Mucosa of rectum (tissue), 2 donors: ENCODE measurements at regions not wholly inside any gene's neighbourhood (a gene's known extent, or its start where the extent isn't known, plus 50 kb on each side); places are given as distances from the start of the nearest gene placed in this dataset.

ENCODE experiments used
- H3K27ac ChIP-seq, 2 donors: one replicate each; pipeline ENCODE4 v1.7.0; 2013; ENCODE audit warnings: inconsistent platforms in 2 of 2, low read depth in 2 of 2, low read length in 2 of 2
- H3K27me3 ChIP-seq, 2 donors: one replicate each; pipeline ENCODE4 v1.7.0; 2013; ENCODE audit warnings: low read length in 2 of 2; ENCODE audit not compliant: control insufficient read depth in 2 of 2, insufficient read depth in 2 of 2
- H3K36me3 ChIP-seq, 2 donors: one replicate each; pipeline ENCODE4 v1.7.0; 2013; ENCODE audit warnings: low read length in 2 of 2; ENCODE audit not compliant: control insufficient read depth in 2 of 2, insufficient read depth in 2 of 2
- H3K4me1 ChIP-seq, 2 donors: one replicate each; pipeline ENCODE4 v1.7.0; 2013; ENCODE audit warnings: low read length in 2 of 2, mild to moderate bottlenecking in 1 of 2; ENCODE audit not compliant: control insufficient read depth in 2 of 2, insufficient read depth in 2 of 2
- H3K4me3 ChIP-seq, 2 donors: one replicate each; pipeline ENCODE4 v1.7.0; 2013; ENCODE audit warnings: low read length in 2 of 2
- H3K9ac ChIP-seq, 2 donors: one replicate each; pipeline ENCODE4 v1.7.0; 2013; ENCODE audit warnings: low read length in 2 of 2, low read depth in 1 of 2, mild to moderate bottlenecking in 1 of 2
- H3K9me3 ChIP-seq, 2 donors: one replicate each; pipeline ENCODE4 v1.7.0; 2013; ENCODE audit warnings: low read length in 2 of 2; ENCODE audit not compliant: control insufficient read depth in 2 of 2
- donor health status: healthy.
- donor health status: Normal muscosa, but diverticular disease.

GRCh38 chr2:185074156-185074555 is 475.8 kb downstream of the ZNF804A start:
- Histone ChIP-seq H3K4me1 (no peaks in the 10 kb centered on the region), H3K9me3 (no peaks in the 10 kb centered on the region), H3K27ac (no peak overlapping the region), H3K4me3 (no peak overlapping the region), H3K36me3 (no peaks in the 10 kb centered on the region), H3K27me3 (no peaks in the 10 kb centered on the region), H3K9ac (no peak overlapping the region)

DNA sequence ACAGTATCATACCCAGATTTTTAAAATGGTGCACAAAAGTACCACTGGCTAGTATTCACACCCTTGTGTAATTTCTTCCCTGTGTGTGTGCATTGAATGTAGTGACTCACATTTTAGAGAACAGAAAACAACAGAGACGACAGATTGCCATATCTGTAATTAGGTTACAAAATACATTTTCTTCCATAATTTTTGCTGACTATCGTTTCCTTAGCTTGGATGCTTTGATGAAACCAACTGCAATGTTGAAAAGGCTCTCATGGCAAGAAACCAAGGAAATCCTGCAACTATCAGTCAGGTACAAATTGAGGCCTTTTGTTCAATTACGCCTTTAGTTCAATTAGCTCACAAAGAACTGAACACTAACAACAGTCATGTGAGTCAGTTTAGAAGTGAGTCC is 484.4 kb downstream of the ZNF804A start:
- H3K36me3 ChIP-seq: no peaks in the 10 kb centered on the region
- no peak overlapping the region for H3K27ac ChIP-seq
- no peaks in the 10 kb centered on the region for H3K9me3 ChIP-seq
- H3K27me3 ChIP-seq: no peaks in the 10 kb centered on the region
- no peak overlapping the region for H3K4me3 ChIP-seq
- H3K4me1 ChIP-seq: no peaks in the 10 kb centered on the region
- no peak overlapping the region for H3K9ac ChIP-seq

DNA sequence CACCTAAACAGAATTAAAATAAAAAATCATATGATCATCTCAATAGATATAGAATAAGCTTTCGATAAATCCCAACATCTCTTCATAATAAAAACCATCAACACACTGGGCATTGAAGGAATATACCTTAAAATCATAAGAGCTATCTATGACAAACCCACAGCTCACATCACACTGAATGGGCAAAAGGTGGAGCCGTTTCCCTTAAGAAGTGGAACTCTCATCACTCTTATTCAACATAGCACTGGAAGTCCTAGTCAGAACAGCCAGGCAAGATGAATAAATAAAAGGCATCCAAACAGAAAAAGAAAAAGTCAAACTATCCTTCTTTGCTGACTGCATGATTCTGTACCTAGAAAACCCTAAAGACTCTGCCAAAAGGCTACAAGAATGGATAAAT is 510.3 kb downstream of the ZNF804A start:
- H3K9ac ChIP-seq: no peak overlapping the region
- no peaks in the 10 kb centered on the region for H3K27me3 ChIP-seq
- H3K9me3 ChIP-seq: no peaks in the 10 kb centered on the region
- H3K4me1 ChIP-seq: no peaks in the 10 kb centered on the region
- no peak overlapping the region for H3K27ac ChIP-seq
- H3K4me3 ChIP-seq: no peak overlapping the region
- no peaks in the 10 kb centered on the region for H3K36me3 ChIP-seq

GRCh38 chr2:185127412-185127811 is 529.1 kb downstream of the ZNF804A start:
- Histone ChIP-seq H3K9me3 (no peaks in the 10 kb centered on the region), H3K27ac (no peak overlapping the region), H3K36me3 (no peaks in the 10 kb centered on the region), H3K4me3 (no peak overlapping the region), H3K27me3 (no peaks in the 10 kb centered on the region), H3K9ac (no peak overlapping the region), H3K4me1 (no peaks in the 10 kb centered on the region)

- H3K27me3 ChIP-seq: no peaks in the 10 kb centered on the region
- no peak overlapping the region for H3K4me3 ChIP-seq
- no peaks in the 10 kb centered on the region for H3K4me1 ChIP-seq
- no peaks in the 10 kb centered on the region for H3K36me3 ChIP-seq
- H3K9ac ChIP-seq: no peak overlapping the region
- no peak overlapping the region for H3K27ac ChIP-seq
- H3K9me3 ChIP-seq: no peaks in the 10 kb centered on the region
Observed at GRCh38 chr2:185128346-185128745, 530.0 kb downstream of the ZNF804A start.

GRCh38 chr2:185128996-185129395 is 530.7 kb downstream of the ZNF804A start:
- H3K36me3 ChIP-seq: no peaks in the 10 kb centered on the region
- no peaks in the 10 kb centered on the region for H3K27me3 ChIP-seq
- H3K9me3 ChIP-seq: no peaks in the 10 kb centered on the region
- no peak overlapping the region for H3K4me3 ChIP-seq
- H3K4me1 ChIP-seq: no peaks in the 10 kb centered on the region
- no peak overlapping the region for H3K27ac ChIP-seq
- no peak overlapping the region for H3K9ac ChIP-seq

DNA sequence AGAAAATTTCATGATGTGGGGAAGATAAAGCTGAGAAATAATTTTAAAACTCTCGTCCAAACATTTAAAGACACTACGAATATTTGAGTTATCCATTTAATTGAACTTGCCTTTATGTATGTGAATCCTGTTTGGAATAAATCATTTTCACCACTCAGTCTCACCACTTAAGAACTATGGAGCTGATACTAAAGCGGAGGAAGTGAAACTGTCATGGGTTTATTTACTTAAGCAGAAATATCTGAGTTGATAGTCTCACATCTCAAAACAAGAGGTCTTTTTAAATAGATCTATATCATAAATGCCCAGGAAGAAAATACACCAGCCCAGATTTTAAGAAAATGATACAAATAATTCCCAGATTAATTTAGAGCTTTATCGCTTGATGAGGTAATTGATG is 532.4 kb downstream of the ZNF804A start:
- Histone ChIP-seq H3K4me1 (no peaks in the 10 kb centered on the region), H3K27ac (no peak overlapping the region), H3K9ac (no peak overlapping the region), H3K27me3 (no peaks in the 10 kb centered on the region), H3K4me3 (no peak overlapping the region), H3K9me3 (no peaks in the 10 kb centered on the region), H3K36me3 (no peaks in the 10 kb centered on the region)

- no peak overlapping the region for H3K4me3 ChIP-seq
Observed at GRCh38 chr2:185132501-185133041, 534.2 kb downstream of the ZNF804A start.

GRCh38 chr2:185137700-185138099 is 539.4 kb downstream of the ZNF804A start:
- Histone ChIP-seq H3K36me3 (no peaks in the 10 kb centered on the region), H3K9me3 (no peaks in the 10 kb centered on the region), H3K4me3 (no peak overlapping the region), H3K4me1 (no peaks in the 10 kb centered on the region), H3K9ac (no peak overlapping the region), H3K27me3 (no peaks in the 10 kb centered on the region), H3K27ac (no peak overlapping the region)

More at GRCh38 chr2:185132501-185133041, 534.2 kb downstream of the ZNF804A start:
- H3K9ac ChIP-seq: no peak overlapping the region
- H3K27ac ChIP-seq: no peak overlapping the region
- no peaks in the 10 kb centered on the region for H3K9me3 ChIP-seq
- no peaks in the 10 kb centered on the region for H3K27me3 ChIP-seq
- no peaks in the 10 kb centered on the region for H3K4me1 ChIP-seq
- H3K36me3 ChIP-seq: no peaks in the 10 kb centered on the region

- Histone ChIP-seq H3K27me3 (no peaks in the 10 kb centered on the region), H3K9ac (no peak overlapping the region), H3K27ac (no peak overlapping the region), H3K36me3 (no peaks in the 10 kb centered on the region), H3K9me3 (no peaks in the 10 kb centered on the region), H3K4me1 (no peaks in the 10 kb centered on the region), H3K4me3 (no peak overlapping the region)
Observed at GRCh38 chr2:185142677-185143076, 544.3 kb downstream of the ZNF804A start.
